Mesendoderm (in vitro differentiated cells): ENCODE measurements at regions not wholly inside any gene's neighbourhood (a gene's known extent, or its start where the extent isn't known, plus 50 kb on each side); places are given as distances from the start of the nearest gene placed in this dataset.

Source experiments
- DNase-seq: peaks from one replicate; pipeline ENCODE4 v3.0.0; 2013
- H2AK5ac ChIP-seq: 2 replicates; pipeline ENCODE4 v1.6.1; 2013; ENCODE audit warnings: low read length, inconsistent platforms
- H2BK120ac ChIP-seq: 2 replicates; pipeline ENCODE4 v1.6.1; 2013; ENCODE audit warnings: low read depth, mild to moderate bottlenecking, low read length, moderate library complexity, mixed read lengths
- H2BK15ac ChIP-seq: replicated peaks from 2 replicates; pipeline ENCODE4 v1.6.1; 2013; ENCODE audit warnings: low read depth, mild to moderate bottlenecking, moderate library complexity
- H2BK5ac ChIP-seq: 2 replicates; pipeline ENCODE4 v1.6.1; 2013; ENCODE audit warnings: low read length, inconsistent platforms
- H3K18ac ChIP-seq: 2 replicates; pipeline ENCODE4 v1.6.1; 2013; ENCODE audit warnings: mild to moderate bottlenecking, low read length, mixed read lengths
- H3K23ac ChIP-seq: one replicate; pipeline ENCODE4 v1.6.1; 2013; ENCODE audit warnings: low read length
- H3K27ac ChIP-seq: 2 replicates; pipeline ENCODE4 v1.5.1; 2013; ENCODE audit warnings: low read depth, mild to moderate bottlenecking, inconsistent platforms, low read length, moderate library complexity
- H3K27me3 ChIP-seq: 2 replicates; pipeline ENCODE4 v1.6.1; 2013; ENCODE audit warnings: low read length, control low read depth, mild to moderate bottlenecking, inconsistent platforms; ENCODE audit not compliant: insufficient read depth, poor library complexity
- H3K36me3 ChIP-seq: 2 replicates; pipeline ENCODE4 v1.6.1; 2013; ENCODE audit warnings: low read length, inconsistent platforms; ENCODE audit not compliant: control insufficient read depth, insufficient read depth
- H3K4ac ChIP-seq: one replicate; pipeline ENCODE4 v1.6.1; 2013; ENCODE audit warnings: low read depth, mild to moderate bottlenecking, low read length, moderate library complexity
- H3K4me1 ChIP-seq: 2 replicates; pipeline ENCODE4 v1.6.1; 2013; ENCODE audit warnings: low read depth, low read length, inconsistent platforms; ENCODE audit not compliant: control insufficient read depth
- H3K4me2 ChIP-seq: 2 replicates; pipeline ENCODE4 v1.6.1; 2013; ENCODE audit warnings: low read length
- H3K4me3 ChIP-seq: 2 replicates; pipeline ENCODE4 v1.5.1; 2013; ENCODE audit warnings: mild to moderate bottlenecking, low read length
- H3K56ac ChIP-seq: one replicate; pipeline ENCODE4 v1.6.1; 2013; ENCODE audit warnings: low read length
- H3K79me1 ChIP-seq: 2 replicates; pipeline ENCODE4 v1.6.1; 2013; ENCODE audit warnings: low read length, inconsistent platforms
- H3K79me2 ChIP-seq: 2 replicates; pipeline ENCODE4 v1.6.1; 2013; ENCODE audit warnings: mild to moderate bottlenecking, low read length; ENCODE audit not compliant: control insufficient read depth, insufficient read depth
- H3K9ac ChIP-seq: 2 replicates; pipeline ENCODE4 v1.6.1; 2013; ENCODE audit warnings: low read length, inconsistent platforms
- H4K5ac ChIP-seq: one replicate; pipeline ENCODE4 v1.6.1; 2013; ENCODE audit warnings: low read length
- H4K8ac ChIP-seq: one replicate; pipeline ENCODE4 v1.6.1; 2013; ENCODE audit warnings: low read depth, mild to moderate bottlenecking, control low read depth, low read length, moderate library complexity
- WGBS: extraction: QIAGEN DNeasy Blood & Tissue Kit; methylation state at CpG from one replicate; pipeline ENCODE4 v1.1.7; 2013; ENCODE audit warnings: low lambda C conversion rate, missing lambda C conversion rate; ENCODE audit not compliant: insufficient coverage; ENCODE audit errors: extremely low coverage; 5-methylcytosine and 5-hydroxymethylcytosine counted together

- H2BK15ac ChIP-seq, result no peak overlapping the region
- no peak overlapping the region for H2BK120ac ChIP-seq
- H4K8ac ChIP-seq, result no peak overlapping the region
- H3K27ac ChIP-seq, result no peak overlapping the region
- no peak overlapping the region for H3K23ac ChIP-seq
- no peak overlapping the region for H3K18ac ChIP-seq
- H2BK5ac ChIP-seq, result no peak overlapping the region
- H4K5ac ChIP-seq, result no peak overlapping the region
- H3K4me3 ChIP-seq, result no peak overlapping the region
- H3K4ac ChIP-seq, result no peak overlapping the region
- no peak overlapping the region for H2AK5ac ChIP-seq
- H3K27me3 ChIP-seq, result no peaks in the 10 kb centered on the region
- no peak overlapping the region for H3K56ac ChIP-seq
- DNase-seq, result peak; percentile 29
- WGBS, result no CpG with 5 or more reads among the region's 2 CpGs
- no peaks in the 10 kb centered on the region for H3K36me3 ChIP-seq
- no peaks in the 10 kb centered on the region for H3K79me1 ChIP-seq
- H3K4me1 ChIP-seq, result no peaks in the 10 kb centered on the region
- no peak overlapping the region for H3K4me2 ChIP-seq
- H3K79me2 ChIP-seq, result no peaks in the 10 kb centered on the region
- no peak overlapping the region for H3K9ac ChIP-seq
Observed at GRCh38 chr9:82504620-82505019, 516.0 kb downstream of the SPATA31D1 start.

- Histone ChIP-seq H3K27me3 (no peaks in the 10 kb centered on the region), H3K18ac (no peak overlapping the region), H3K4me3 (no peak overlapping the region), H2BK5ac (no peak overlapping the region), H3K4me1 (peaks cover 2% of the 10 kb centered on the region), H2BK120ac (no peak overlapping the region), H3K36me3 (no peaks in the 10 kb centered on the region), H4K5ac (no peak overlapping the region), H3K23ac (no peak overlapping the region), H3K27ac (no peak overlapping the region), H3K79me1 (no peaks in the 10 kb centered on the region), H3K9ac (no peak overlapping the region), H3K56ac (no peak overlapping the region), H3K79me2 (no peaks in the 10 kb centered on the region), H3K4me2 (no peak overlapping the region), H2BK15ac (no peak overlapping the region), H2AK5ac (no peak overlapping the region), H3K4ac (no peak overlapping the region), H4K8ac (no peak overlapping the region)
- no peak for DNase-seq
- WGBS, result no CpG with 5 or more reads among the region's 7 CpGs
Observed at GRCh38 chr9:82511626-82512025, 523.1 kb downstream of the SPATA31D1 start.

- H2AK5ac ChIP-seq, result no peak overlapping the region
- no peak overlapping the region for H3K4ac ChIP-seq
- WGBS, result no CpG with 5 or more reads among the region's 5 CpGs
Observed at GRCh38 chr9:82512728-82513127, 524.2 kb downstream of the SPATA31D1 start.

GRCh38 chr9:82513242-82513751 lies 524.7 kb downstream of the SPATA31D1 start:
- Histone ChIP-seq H3K4me3 (no peak overlapping the region), H3K36me3 (no peaks in the 10 kb centered on the region), H2BK5ac (no peak overlapping the region), H3K4me2 (no peak overlapping the region), H3K23ac (no peak overlapping the region), H3K4me1 (peaks cover 2% of the 10 kb centered on the region), H3K18ac (no peak overlapping the region), H3K56ac (no peak overlapping the region), H2BK120ac (no peak overlapping the region), H4K5ac (no peak overlapping the region), H3K9ac (no peak overlapping the region), H3K27me3 (no peaks in the 10 kb centered on the region), H3K79me2 (no peaks in the 10 kb centered on the region), H3K79me1 (no peaks in the 10 kb centered on the region), H3K27ac (no peak overlapping the region), H4K8ac (no peak overlapping the region), H3K4ac (no peak overlapping the region), H2BK15ac (no peak overlapping the region), H2AK5ac (no peak overlapping the region)
- DNase-seq, result no peak
- no CpG with 5 or more reads among the region's 5 CpGs for WGBS

More at GRCh38 chr9:82512728-82513127, 524.2 kb downstream of the SPATA31D1 start:
- no peaks in the 10 kb centered on the region for H3K36me3 ChIP-seq
- no peak for DNase-seq
- no peak overlapping the region for H4K8ac ChIP-seq
- H3K79me2 ChIP-seq, result no peaks in the 10 kb centered on the region
- no peak overlapping the region for H2BK15ac ChIP-seq
- peaks cover 2% of the 10 kb centered on the region for H3K4me1 ChIP-seq
- no peak overlapping the region for H3K9ac ChIP-seq
- H3K4me3 ChIP-seq, result no peak overlapping the region
- H3K18ac ChIP-seq, result no peak overlapping the region
- no peak overlapping the region for H2BK120ac ChIP-seq
- H2BK5ac ChIP-seq, result no peak overlapping the region
- no peak overlapping the region for H3K23ac ChIP-seq
- no peak overlapping the region for H3K27ac ChIP-seq
- no peaks in the 10 kb centered on the region for H3K79me1 ChIP-seq
- no peak overlapping the region for H3K4me2 ChIP-seq
- H3K56ac ChIP-seq, result no peak overlapping the region
- no peak overlapping the region for H4K5ac ChIP-seq
- H3K27me3 ChIP-seq, result no peaks in the 10 kb centered on the region

- WGBS, result no CpG with 5 or more reads among the region's 3 CpGs
- H3K79me1 ChIP-seq, result no peaks in the 10 kb centered on the region
- H3K4me1 ChIP-seq, result peaks cover 2% of the 10 kb centered on the region
- H3K56ac ChIP-seq, result no peak overlapping the region
- no peak overlapping the region for H2BK120ac ChIP-seq
- H2AK5ac ChIP-seq, result no peak overlapping the region
- H4K8ac ChIP-seq, result no peak overlapping the region
- no peak overlapping the region for H3K4ac ChIP-seq
- H3K4me3 ChIP-seq, result no peak overlapping the region
- H3K4me2 ChIP-seq, result no peak overlapping the region
- no peak for DNase-seq
- no peak overlapping the region for H2BK5ac ChIP-seq
- H4K5ac ChIP-seq, result no peak overlapping the region
- no peak overlapping the region for H3K23ac ChIP-seq
- no peak overlapping the region for H3K27ac ChIP-seq
- H3K79me2 ChIP-seq, result no peaks in the 10 kb centered on the region
- H3K36me3 ChIP-seq, result no peaks in the 10 kb centered on the region
- H3K9ac ChIP-seq, result no peak overlapping the region
- no peak overlapping the region for H3K18ac ChIP-seq
- no peaks in the 10 kb centered on the region for H3K27me3 ChIP-seq
- no peak overlapping the region for H2BK15ac ChIP-seq
Observed at GRCh38 chr9:82513976-82514735, 525.6 kb downstream of the SPATA31D1 start.

GRCh38 chr9:82518868-82519267 lies 530.3 kb downstream of the SPATA31D1 start:
- no peak overlapping the region for H2BK15ac ChIP-seq
- no peak for DNase-seq

More at GRCh38 chr9:82518868-82519267, 530.3 kb downstream of the SPATA31D1 start:
- Histone ChIP-seq H3K23ac (no peak overlapping the region), H3K56ac (no peak overlapping the region), H3K79me2 (no peaks in the 10 kb centered on the region), H4K5ac (no peak overlapping the region), H2AK5ac (no peak overlapping the region), H2BK5ac (no peak overlapping the region), H3K36me3 (no peaks in the 10 kb centered on the region), H3K4me1 (no peaks in the 10 kb centered on the region), H3K27me3 (no peaks in the 10 kb centered on the region), H3K27ac (no peak overlapping the region), H4K8ac (no peak overlapping the region), H3K4me3 (no peak overlapping the region), H3K18ac (no peak overlapping the region), H2BK120ac (no peak overlapping the region), H3K4me2 (no peak overlapping the region), H3K4ac (no peak overlapping the region), H3K79me1 (no peaks in the 10 kb centered on the region), H3K9ac (no peak overlapping the region)
